Calu3 (cell line): ENCODE measurements at regions not wholly inside any gene's neighbourhood (a gene's known extent, or its start where the extent isn't known, plus 50 kb on each side); places are given as distances from the start of the nearest gene placed in this dataset.

ENCODE experiments used
- BruUV-seq: library from RNA; stranded (reverse); fragments of 400-500 nt; replicated peaks from 2 replicates; lab custom pipeline; 2021; lab: Mats Ljungman, UMichigan
- CTCF ChIA-PET: fragments of 300-600 bp; sonication (Branson Sonifier 250); formaldehyde crosslinking; loops from one replicate; lab custom pipeline; 2022; ENCODE audit warnings: antibody characterized with exemption; lab: Charles Lee
- DNase-seq: peaks from one replicate; pipeline ENCODE4 v3.0.0; 2022
- H3K27ac Mint-ChIP-seq: one replicate; pipeline ENCODE4 v1.8.0; 2022; ENCODE audit warnings: mixed read lengths; ENCODE audit not compliant: unreplicated experiment
- H3K27me3 Mint-ChIP-seq: one replicate; pipeline ENCODE4 v1.8.0; 2022; ENCODE audit warnings: mixed read lengths; ENCODE audit not compliant: unreplicated experiment
- H3K36me3 Mint-ChIP-seq: one replicate; pipeline ENCODE4 v1.8.0; 2022; ENCODE audit warnings: mild to moderate bottlenecking, moderate library complexity, mixed read lengths; ENCODE audit not compliant: insufficient read depth, unreplicated experiment
- H3K4me1 Mint-ChIP-seq: one replicate; pipeline ENCODE4 v1.8.0; 2022; ENCODE audit warnings: mild to moderate bottlenecking, low read depth, mixed read lengths; ENCODE audit not compliant: unreplicated experiment
- H3K4me3 Mint-ChIP-seq: one replicate; pipeline ENCODE4 v1.8.0; 2022; ENCODE audit warnings: mild to moderate bottlenecking, low read depth, moderate library complexity, mixed read lengths; ENCODE audit not compliant: unreplicated experiment
- H3K9me3 Mint-ChIP-seq: one replicate; pipeline ENCODE4 v1.8.0; 2022; ENCODE audit warnings: low read depth, mixed read lengths; ENCODE audit not compliant: unreplicated experiment
- intact Hi-C: fragments of 100-400 bp; cut with micrococcal nuclease; formaldehyde crosslinking; loops from one replicate; pipeline ENCODE4 v1.10.0; 2022; ENCODE audit not compliant: unreplicated experiment
- TF ChIP-seq, protein P1 (sequence below): fragments of 200-600 bp; IDR thresholded peaks from one replicate; pipeline ENCODE4 v1.8.0; 2022; ENCODE audit warnings: antibody characterized with exemption; ENCODE audit not compliant: unreplicated experiment

DNA sequence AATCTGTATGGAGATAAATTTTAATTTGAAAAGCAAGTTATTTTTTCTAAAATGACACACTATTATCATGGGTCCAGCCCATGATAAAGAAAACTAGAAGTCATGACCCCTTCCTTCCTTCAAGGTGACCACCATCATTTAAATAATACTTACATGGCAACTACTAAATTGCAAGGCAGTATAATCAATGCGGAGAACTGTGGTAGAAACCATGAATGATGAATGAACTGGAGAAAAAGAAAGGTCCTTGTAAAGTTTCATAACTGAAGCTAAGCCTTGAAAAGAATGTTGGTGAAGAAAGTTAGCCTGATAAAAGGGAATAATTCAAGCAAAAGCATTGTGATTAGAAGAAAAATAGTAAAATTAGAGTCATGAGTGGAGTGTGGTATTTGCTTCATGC is 222.9 kb upstream of the TBC1D5 start:
- no peaks in the 10 kb centered on the region for H3K36me3 Mint-ChIP-seq
- H3K27ac Mint-ChIP-seq = no peak overlapping the region
- no peak overlapping the region for H3K4me3 Mint-ChIP-seq
- BruUV-seq = no TSS peak
- H3K27me3 Mint-ChIP-seq = no peaks in the 10 kb centered on the region
- intact Hi-C loops = no loop called here
- DNase-seq = no peak
- H3K4me1 Mint-ChIP-seq = no peaks in the 10 kb centered on the region
- CTCF ChIA-PET = no interaction called here
- H3K9me3 Mint-ChIP-seq = no peaks in the 10 kb centered on the region
- TF ChIP-seq, protein P1, sequence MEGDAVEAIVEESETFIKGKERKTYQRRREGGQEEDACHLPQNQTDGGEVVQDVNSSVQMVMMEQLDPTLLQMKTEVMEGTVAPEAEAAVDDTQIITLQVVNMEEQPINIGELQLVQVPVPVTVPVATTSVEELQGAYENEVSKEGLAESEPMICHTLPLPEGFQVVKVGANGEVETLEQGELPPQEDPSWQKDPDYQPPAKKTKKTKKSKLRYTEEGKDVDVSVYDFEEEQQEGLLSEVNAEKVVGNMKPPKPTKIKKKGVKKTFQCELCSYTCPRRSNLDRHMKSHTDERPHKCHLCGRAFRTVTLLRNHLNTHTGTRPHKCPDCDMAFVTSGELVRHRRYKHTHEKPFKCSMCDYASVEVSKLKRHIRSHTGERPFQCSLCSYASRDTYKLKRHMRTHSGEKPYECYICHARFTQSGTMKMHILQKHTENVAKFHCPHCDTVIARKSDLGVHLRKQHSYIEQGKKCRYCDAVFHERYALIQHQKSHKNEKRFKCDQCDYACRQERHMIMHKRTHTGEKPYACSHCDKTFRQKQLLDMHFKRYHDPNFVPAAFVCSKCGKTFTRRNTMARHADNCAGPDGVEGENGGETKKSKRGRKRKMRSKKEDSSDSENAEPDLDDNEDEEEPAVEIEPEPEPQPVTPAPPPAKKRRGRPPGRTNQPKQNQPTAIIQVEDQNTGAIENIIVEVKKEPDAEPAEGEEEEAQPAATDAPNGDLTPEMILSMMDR = no peak

DNA sequence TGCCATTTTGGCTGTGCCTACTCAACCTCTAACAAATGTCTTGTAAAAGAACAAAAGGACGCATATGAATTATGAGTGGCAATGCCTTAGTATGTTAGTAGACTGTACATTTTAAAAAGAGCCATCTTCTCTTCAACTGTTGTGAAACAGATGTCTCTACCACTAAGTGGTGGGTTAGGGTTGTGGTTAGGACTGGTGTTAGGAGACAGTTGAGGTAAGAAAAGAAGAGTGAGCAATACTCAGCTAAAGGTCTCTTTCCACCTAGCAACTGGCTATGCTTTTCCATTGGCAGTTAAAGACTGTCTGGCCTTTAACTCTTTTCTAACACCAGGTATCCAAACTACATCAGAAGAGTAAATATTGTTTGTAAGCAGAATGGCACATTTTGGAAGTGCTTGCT is 221.7 kb upstream of the TBC1D5 start:
- no peak for DNase-seq
- CTCF ChIA-PET = no interaction called here
- no TSS peak for BruUV-seq

DNA sequence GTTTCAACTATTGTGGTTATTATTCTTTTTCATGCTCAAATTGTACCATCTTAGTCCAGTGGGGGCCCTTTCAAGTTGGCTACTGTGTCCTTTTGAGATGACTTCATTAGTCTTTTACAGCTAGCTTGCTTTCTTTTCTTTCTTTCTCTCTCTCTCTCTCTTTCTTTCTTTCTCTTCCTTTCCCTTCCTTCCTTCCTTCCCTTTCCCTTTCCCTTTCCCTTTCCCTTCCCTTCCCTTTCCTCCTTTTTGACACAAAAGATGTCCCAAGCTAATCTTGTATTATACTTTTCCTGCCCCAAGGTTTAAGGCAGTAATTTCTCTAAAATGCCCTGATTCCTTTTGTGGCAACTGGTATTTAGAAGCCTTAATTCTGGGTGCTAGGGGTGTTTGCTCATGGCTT is 213.0 kb upstream of the TBC1D5 start:
- no peak overlapping the region for H3K27ac Mint-ChIP-seq
- TF ChIP-seq, protein P1 = no peak
- peaks cover 2% of the 10 kb centered on the region for H3K9me3 Mint-ChIP-seq
- no peaks in the 10 kb centered on the region for H3K36me3 Mint-ChIP-seq
- no peak overlapping the region for H3K4me3 Mint-ChIP-seq
- BruUV-seq = no TSS peak
- no peaks in the 10 kb centered on the region for H3K27me3 Mint-ChIP-seq
- H3K4me1 Mint-ChIP-seq = no peaks in the 10 kb centered on the region
- intact Hi-C loops = no loop called here
- CTCF ChIA-PET = no interaction called here
- DNase-seq = no peak

More for the DNA sequence above, 221.7 kb upstream of the TBC1D5 start:
- TF ChIP-seq, protein P1 = no peak
- H3K4me3 Mint-ChIP-seq = no peak overlapping the region
- no peaks in the 10 kb centered on the region for H3K27me3 Mint-ChIP-seq
- no peak overlapping the region for H3K27ac Mint-ChIP-seq
- H3K4me1 Mint-ChIP-seq = no peaks in the 10 kb centered on the region
- H3K9me3 Mint-ChIP-seq = no peaks in the 10 kb centered on the region
- no peaks in the 10 kb centered on the region for H3K36me3 Mint-ChIP-seq
- intact Hi-C loops = no loop called here

DNA sequence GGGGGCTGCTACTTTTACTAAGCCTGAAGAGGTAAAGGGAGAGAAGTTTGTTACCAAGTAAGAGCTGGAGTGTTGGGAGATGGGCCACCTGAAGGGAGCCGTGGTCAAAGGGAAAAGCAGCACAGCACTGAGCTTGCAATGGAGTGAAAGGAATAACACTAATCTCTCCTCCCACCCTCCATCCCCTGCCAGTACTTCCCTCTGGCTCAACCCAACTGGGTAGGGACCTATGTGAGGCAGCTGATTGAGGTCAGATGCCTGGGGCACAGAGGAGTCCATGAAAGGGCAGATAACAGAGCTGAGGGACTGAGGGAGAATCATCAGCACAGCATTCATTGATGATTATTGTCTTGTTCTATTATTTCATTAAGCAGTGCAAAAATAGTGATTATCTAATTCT is 212.4 kb upstream of the TBC1D5 start:
- H3K27ac Mint-ChIP-seq = no peak overlapping the region

More for the DNA sequence above, 212.4 kb upstream of the TBC1D5 start:
- BruUV-seq = no TSS peak
- no peaks in the 10 kb centered on the region for H3K36me3 Mint-ChIP-seq
- DNase-seq = no peak
- CTCF ChIA-PET = no interaction called here
- intact Hi-C loops = no loop called here
- no peak overlapping the region for H3K4me3 Mint-ChIP-seq
- peaks cover 3% of the 10 kb centered on the region for H3K9me3 Mint-ChIP-seq
- TF ChIP-seq, protein P1 = no peak
- H3K27me3 Mint-ChIP-seq = no peaks in the 10 kb centered on the region
- H3K4me1 Mint-ChIP-seq = no peaks in the 10 kb centered on the region
